Stimulated activated effector memory CD8-positive, alpha-beta T cell treated with anti-CD3 and anti-CD28 coated beads, Interleukin-12 subunit alpha, Interleukin-12 subunit beta, amount 100 ng/mL, for 72 hours (primary cell): ENCODE measurements at regions not wholly inside any gene's neighbourhood (a gene's known extent, or its start where the extent isn't known, plus 50 kb on each side); places are given as distances from the start of the nearest gene placed in this dataset.
"Not testable (repeated sequence)": the region's sequence is repeated elsewhere in the genome, so short reads cannot be mapped to it uniquely, and the experiment has no call there.

Source experiments
- ATAC-seq: fragments of 150-1000 bp; cut with Tn5 transposase; 2 replicates; pipeline ENCODE4 v1.10.0; 2021
- DNase-seq, 2 donors: peaks; one replicate each; pipeline ENCODE4 v3.0.0; 2021 to 2022; ENCODE audit warnings: low spot score in 2 of 2
- H3K27ac Mint-ChIP-seq: one replicate; pipeline ENCODE4 v1.8.0; 2022; ENCODE audit warnings: mild to moderate bottlenecking, mixed read lengths
- H3K36me3 Mint-ChIP-seq: one replicate; pipeline ENCODE4 v1.8.0; 2022; ENCODE audit warnings: mild to moderate bottlenecking, mixed read lengths
- H3K4me1 Mint-ChIP-seq: one replicate; pipeline ENCODE4 v1.8.0; 2022; ENCODE audit warnings: mixed read lengths
- H3K4me3 Mint-ChIP-seq: one replicate; pipeline ENCODE4 v1.8.0; 2022; ENCODE audit warnings: mild to moderate bottlenecking, mixed read lengths
- H3K9me3 Mint-ChIP-seq: one replicate; pipeline ENCODE4 v1.8.0; 2022; ENCODE audit warnings: mixed read lengths

GRCh38 chr4:11843340-11843739, 414.6 kb upstream of the HS3ST1 start:
- Mint-ChIP-seq H3K36me3 (no peaks in the 10 kb centered on the region), H3K4me3 (no peak overlapping the region), H3K4me1 (no peaks in the 10 kb centered on the region), H3K9me3 (peaks cover 9% of the 10 kb centered on the region), H3K27ac (no peak overlapping the region)
- no peak for DNase-seq
- no peak for ATAC-seq

- H3K9me3 Mint-ChIP-seq: peaks cover 13% of the 10 kb centered on the region
- no peaks in the 10 kb centered on the region for H3K36me3 Mint-ChIP-seq
- H3K4me3 Mint-ChIP-seq: no peak overlapping the region
- ATAC-seq (no peak), DNase-seq (no peak)
- no peaks in the 10 kb centered on the region for H3K4me1 Mint-ChIP-seq
- no peak overlapping the region for H3K27ac Mint-ChIP-seq
Observed at GRCh38 chr4:11842620-11843263, 414.0 kb upstream of the HS3ST1 start.

GRCh38 chr4:11839889-11840288, 411.2 kb upstream of the HS3ST1 start:
- Mint-ChIP-seq H3K4me1 (no peaks in the 10 kb centered on the region), H3K9me3 (peaks cover 15% of the 10 kb centered on the region)

GRCh38 chr4:11831739-11832138, 403.0 kb upstream of the HS3ST1 start:
- DNase-seq (no peak), ATAC-seq (no peak)
- Mint-ChIP-seq H3K27ac (no peak overlapping the region), H3K4me3 (no peak overlapping the region), H3K4me1 (no peaks in the 10 kb centered on the region), H3K9me3 (peaks cover 6% of the 10 kb centered on the region), H3K36me3 (no peaks in the 10 kb centered on the region)

More at GRCh38 chr4:11839889-11840288, 411.2 kb upstream of the HS3ST1 start:
- ATAC-seq (no peak), DNase-seq (no peak)
- Mint-ChIP-seq H3K36me3 (no peaks in the 10 kb centered on the region), H3K4me3 (no peak overlapping the region), H3K27ac (no peak overlapping the region)

- ATAC-seq (no peak), DNase-seq (no peak)
- H3K4me1 Mint-ChIP-seq: no peaks in the 10 kb centered on the region
- no peak overlapping the region for H3K27ac Mint-ChIP-seq
- H3K9me3 Mint-ChIP-seq: peaks cover 15% of the 10 kb centered on the region
- no peak overlapping the region for H3K4me3 Mint-ChIP-seq
- H3K36me3 Mint-ChIP-seq: no peaks in the 10 kb centered on the region
Observed at GRCh38 chr4:11824566-11824965, 395.9 kb upstream of the HS3ST1 start.

- H3K4me3 Mint-ChIP-seq: no peak overlapping the region
- no peak for DNase-seq
- no peaks in the 10 kb centered on the region for H3K36me3 Mint-ChIP-seq
- no peak overlapping the region for H3K27ac Mint-ChIP-seq
- no peak for ATAC-seq
- no peaks in the 10 kb centered on the region for H3K4me1 Mint-ChIP-seq
- H3K9me3 Mint-ChIP-seq: peaks cover 15% of the 10 kb centered on the region
Observed at GRCh38 chr4:11821772-11822430, 393.2 kb upstream of the HS3ST1 start.

- Mint-ChIP-seq H3K36me3 (no peaks in the 10 kb centered on the region), H3K9me3 (peaks cover 4% of the 10 kb centered on the region), H3K27ac (no peak overlapping the region), H3K4me3 (no peak overlapping the region), H3K4me1 (no peaks in the 10 kb centered on the region)
- DNase-seq (no peak), ATAC-seq (no peak)
Observed at GRCh38 chr4:11817088-11817487, 388.4 kb upstream of the HS3ST1 start.

- no peak for ATAC-seq
- Mint-ChIP-seq H3K36me3 (no peaks in the 10 kb centered on the region), H3K9me3 (no peaks in the 10 kb centered on the region), H3K27ac (no peak overlapping the region), H3K4me3 (no peak overlapping the region), H3K4me1 (no peaks in the 10 kb centered on the region)
- DNase-seq: no peak
Observed at GRCh38 chr4:11814758-11815157, 386.1 kb upstream of the HS3ST1 start.

- Mint-ChIP-seq H3K4me3 (no peak overlapping the region), H3K36me3 (no peaks in the 10 kb centered on the region), H3K9me3 (no peaks in the 10 kb centered on the region), H3K4me1 (no peaks in the 10 kb centered on the region), H3K27ac (no peak overlapping the region)
- DNase-seq (no peak), ATAC-seq (no peak)
Observed at GRCh38 chr4:11813951-11814446, 385.3 kb upstream of the HS3ST1 start.

GRCh38 chr4:11811521-11811920, 382.8 kb upstream of the HS3ST1 start:
- not testable (repeated sequence) for H3K4me3 Mint-ChIP-seq, DNase-seq, H3K9me3 Mint-ChIP-seq, H3K36me3 Mint-ChIP-seq, H3K27ac Mint-ChIP-seq, ATAC-seq, H3K4me1 Mint-ChIP-seq

GRCh38 chr4:11805842-11806241, 377.1 kb upstream of the HS3ST1 start:
- Mint-ChIP-seq H3K36me3 (no peaks in the 10 kb centered on the region), H3K27ac (no peak overlapping the region), H3K4me1 (no peaks in the 10 kb centered on the region), H3K9me3 (no peaks in the 10 kb centered on the region), H3K4me3 (no peak overlapping the region)
- no peak for DNase-seq
- no peak for ATAC-seq

GRCh38 chr4:11801466-11802446, 373.1 kb upstream of the HS3ST1 start:
- ATAC-seq (no peak), DNase-seq (no peak)
- Mint-ChIP-seq H3K4me3 (no peak overlapping the region), H3K36me3 (no peaks in the 10 kb centered on the region), H3K4me1 (no peaks in the 10 kb centered on the region), H3K27ac (no peak overlapping the region), H3K9me3 (no peaks in the 10 kb centered on the region)

- DNase-seq (no peak), ATAC-seq (no peak)
- Mint-ChIP-seq H3K4me3 (no peak overlapping the region), H3K36me3 (no peaks in the 10 kb centered on the region), H3K27ac (no peak overlapping the region), H3K9me3 (no peaks in the 10 kb centered on the region), H3K4me1 (no peaks in the 10 kb centered on the region)
Observed at GRCh38 chr4:11799196-11799595, 370.5 kb upstream of the HS3ST1 start.

- H3K9me3 Mint-ChIP-seq: peaks cover 4% of the 10 kb centered on the region
- no peaks in the 10 kb centered on the region for H3K36me3 Mint-ChIP-seq
- H3K4me3 Mint-ChIP-seq: no peak overlapping the region
- no peak for DNase-seq
- no peaks in the 10 kb centered on the region for H3K4me1 Mint-ChIP-seq
- H3K27ac Mint-ChIP-seq: no peak overlapping the region
- no peak for ATAC-seq
Observed at GRCh38 chr4:11791797-11792196, 363.1 kb upstream of the HS3ST1 start.

- ATAC-seq: no peak
- no peak overlapping the region for H3K4me3 Mint-ChIP-seq
- peaks cover 4% of the 10 kb centered on the region for H3K9me3 Mint-ChIP-seq
- no peak overlapping the region for H3K27ac Mint-ChIP-seq
- DNase-seq: no peak
- no peaks in the 10 kb centered on the region for H3K4me1 Mint-ChIP-seq
- no peaks in the 10 kb centered on the region for H3K36me3 Mint-ChIP-seq
Observed at GRCh38 chr4:11790230-11790629, 361.5 kb upstream of the HS3ST1 start.
